ENCODE measurements at regions not wholly inside any gene's neighbourhood (a gene's known extent, or its start where the extent isn't known, plus 50 kb on each side); places are given as distances from the start of the nearest gene placed in this dataset.

GRCh38 chr15:70269991-70270751, 172.5 kb upstream of the TLE3 start:
- FAIRE-seq = no peak

GRCh38 chr15:70269311-70269911, 171.7 kb upstream of the TLE3 start:
- FAIRE-seq = no peak

DNA sequence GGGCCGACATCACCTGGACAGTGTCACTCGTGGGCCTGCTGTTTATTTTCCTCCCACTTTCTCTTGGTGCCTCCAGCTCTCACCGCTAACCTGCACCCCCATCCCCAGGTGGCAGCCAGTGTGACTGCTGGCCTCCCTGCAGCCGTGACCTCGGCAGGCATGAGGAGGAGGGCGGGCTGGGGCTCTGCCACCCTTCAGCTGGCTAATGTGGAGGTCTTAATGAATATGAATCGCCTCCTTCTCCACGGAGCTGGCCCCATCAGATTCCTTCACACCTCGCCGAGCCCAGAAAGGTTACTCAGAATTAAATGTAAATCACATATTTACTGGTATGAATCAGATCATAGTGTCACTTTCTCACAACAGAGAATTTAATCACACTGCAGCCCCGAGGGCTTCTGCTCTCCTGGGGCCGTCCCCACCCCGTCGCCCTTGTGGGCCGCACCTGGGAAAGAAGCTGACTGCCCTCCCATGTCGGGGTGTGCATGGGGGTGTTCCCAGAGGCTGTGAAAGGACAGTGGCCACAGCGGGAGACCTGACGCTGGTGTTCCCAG, 171.1 kb upstream of the TLE3 start:
- FAIRE-seq = no peak

GRCh38 chr15:70267879-70268278, 170.2 kb upstream of the TLE3 start:
- FAIRE-seq = no peak

- FAIRE-seq = no peak
Measured at GRCh38 chr15:70267306-70267705, 169.6 kb upstream of the TLE3 start.

DNA sequence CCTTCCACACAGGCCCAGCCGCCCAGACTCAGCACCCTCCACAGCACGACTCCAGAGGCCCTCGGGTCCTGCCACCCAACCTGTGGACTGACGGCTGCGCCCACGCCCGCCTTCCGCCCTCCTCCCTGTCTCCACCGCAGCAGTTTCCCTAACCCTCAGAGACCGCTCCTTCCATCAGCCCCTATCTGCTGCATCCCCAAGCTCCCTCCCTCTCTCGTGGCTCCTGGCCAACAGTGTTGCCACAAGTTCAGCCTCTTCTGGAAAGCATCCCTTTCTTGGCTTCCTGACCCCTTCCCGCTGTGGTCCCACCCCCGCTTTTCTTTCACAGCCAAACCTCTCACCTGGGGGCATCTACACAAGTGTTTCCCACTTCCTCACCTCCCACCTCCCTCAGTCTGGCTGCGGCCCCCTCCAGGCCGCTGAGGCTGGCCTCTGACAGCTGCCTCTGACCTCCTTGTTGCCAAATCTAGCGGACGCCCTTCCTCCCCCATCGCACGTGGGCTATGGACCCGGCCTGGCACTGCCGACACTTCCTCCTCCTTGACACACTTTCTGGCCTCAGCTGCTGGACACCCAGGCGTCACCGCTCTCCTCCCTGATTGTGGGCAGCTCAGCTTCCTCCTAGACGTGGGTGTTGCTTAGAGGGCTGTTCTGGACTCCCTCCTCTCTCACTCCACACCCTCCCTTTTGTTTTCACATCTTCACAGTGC, 168.8 kb upstream of the TLE3 start:
- FAIRE-seq = no peak

- FAIRE-seq = no peak
Measured at GRCh38 chr15:70265986-70266385, 168.3 kb upstream of the TLE3 start.

DNA sequence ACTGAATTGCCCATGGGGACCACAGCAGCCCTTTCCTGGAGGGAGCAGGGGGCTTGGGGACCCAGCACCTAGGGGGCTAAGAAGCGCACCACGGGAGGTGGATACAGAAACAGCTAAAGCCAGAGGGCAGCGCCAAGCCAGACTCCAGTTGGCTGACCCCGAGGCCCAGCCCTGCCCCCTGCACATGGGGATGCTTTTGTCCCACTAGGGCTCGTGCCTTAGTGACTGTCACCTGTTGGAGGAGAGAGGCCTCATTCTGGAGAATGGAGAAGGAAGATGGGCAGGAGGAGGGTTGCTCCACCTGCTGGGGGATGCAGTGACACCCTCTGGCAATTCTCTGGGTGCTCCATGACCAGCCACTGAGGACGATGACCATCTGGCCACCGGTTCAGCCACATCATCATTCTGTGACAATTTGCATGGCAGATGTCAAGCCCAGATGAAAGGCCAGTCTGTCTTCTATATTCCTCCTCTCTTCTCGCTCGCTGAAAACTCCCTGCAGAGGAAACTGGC, 167.8 kb upstream of the TLE3 start:
- FAIRE-seq = no peak

DNA sequence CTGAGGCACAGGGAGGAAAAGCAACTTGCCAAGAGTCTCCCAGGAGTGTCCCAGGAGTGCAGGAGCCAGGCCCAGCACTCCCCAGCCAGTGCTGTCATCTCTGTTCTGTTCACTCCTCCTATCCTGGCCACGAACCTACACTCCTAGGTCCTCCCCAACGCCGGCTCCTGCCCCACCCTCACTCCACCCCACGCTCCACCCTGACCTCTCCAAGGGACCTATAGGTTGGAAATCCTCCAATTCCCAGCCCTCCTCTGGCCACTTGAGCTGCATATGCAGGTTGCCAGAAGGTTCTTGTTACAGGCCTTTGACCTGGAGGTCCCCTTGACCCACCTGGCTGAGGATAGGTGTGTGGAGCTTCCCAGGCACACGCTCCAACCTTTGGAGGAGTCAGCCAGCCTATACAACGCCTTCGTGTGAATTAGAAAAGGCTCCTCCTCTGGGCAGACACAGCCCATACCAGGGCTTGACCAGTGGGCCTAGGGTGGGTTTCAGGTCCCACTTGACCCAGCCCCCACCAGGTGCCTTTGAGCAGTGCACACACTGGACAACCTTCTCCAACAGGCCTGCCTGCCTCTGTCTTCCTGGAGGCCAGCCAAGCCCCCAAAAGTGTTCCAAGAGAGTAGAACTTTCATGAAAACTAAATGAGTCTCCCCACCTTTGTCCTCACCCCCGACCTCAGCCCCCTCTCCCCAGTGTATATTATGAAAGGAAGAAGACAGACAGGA, 167.2 kb upstream of the TLE3 start:
- FAIRE-seq = no peak

DNA sequence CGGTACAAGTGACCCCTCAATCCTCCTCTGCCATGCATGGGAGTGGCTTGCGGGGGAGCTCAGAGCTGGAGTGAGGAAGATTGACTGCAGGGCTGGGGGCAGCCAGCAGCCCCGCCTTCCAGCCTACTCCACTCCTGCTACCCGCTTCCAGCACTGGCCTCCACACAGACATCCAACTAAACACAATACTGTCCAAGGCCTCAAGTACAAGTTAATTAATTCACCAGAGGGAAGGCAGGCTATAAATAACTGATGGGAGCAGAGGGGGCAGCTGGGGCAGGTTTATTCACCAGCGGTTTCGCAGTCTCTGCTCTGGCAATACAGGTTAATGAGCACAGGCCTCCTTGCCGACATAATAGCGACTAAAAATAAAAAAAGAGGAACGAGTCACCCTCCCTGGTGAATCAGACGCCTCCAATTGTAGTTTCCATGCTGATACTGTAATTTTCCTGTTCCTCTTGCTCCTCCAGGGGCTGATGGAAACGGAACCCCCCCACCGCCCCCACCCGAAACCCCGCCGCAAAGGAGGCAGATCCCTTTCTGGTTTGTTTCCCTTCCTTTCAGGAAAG, 166.4 kb upstream of the TLE3 start:
- no peak for FAIRE-seq

DNA sequence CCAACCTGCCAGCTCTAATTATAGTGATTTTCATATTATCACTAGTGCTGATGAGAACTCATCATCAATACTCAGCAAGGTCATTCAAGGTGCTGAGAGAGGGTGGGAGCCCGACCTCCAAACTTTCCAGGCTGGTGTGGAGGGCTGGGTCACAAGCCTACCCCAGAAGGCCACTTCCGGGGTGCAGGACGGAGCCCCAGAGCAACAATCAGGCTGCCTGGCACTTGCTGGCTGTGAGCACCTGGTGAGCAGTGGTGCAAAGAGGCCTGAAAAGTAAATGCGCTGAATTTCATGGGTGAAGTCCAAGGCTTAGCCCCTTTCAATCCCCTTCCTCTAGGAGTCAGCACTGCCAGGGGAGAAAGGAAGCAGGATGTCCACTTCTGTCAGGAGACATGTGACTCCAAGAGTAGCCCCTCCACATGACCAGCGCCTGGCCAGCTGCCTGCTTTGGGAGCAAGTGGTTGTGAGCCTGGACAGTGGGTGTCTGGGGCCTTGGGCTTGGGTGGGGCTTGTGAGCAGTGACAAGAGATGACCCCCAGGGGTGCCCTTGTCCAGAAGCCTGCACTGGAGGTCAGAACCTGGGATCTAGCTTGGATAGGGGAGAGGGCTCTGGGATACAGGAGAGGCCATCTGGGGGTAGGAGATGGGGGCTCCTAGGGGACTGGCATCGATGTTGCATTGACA, 165.0 kb upstream of the TLE3 start:
- no peak for FAIRE-seq

DNA sequence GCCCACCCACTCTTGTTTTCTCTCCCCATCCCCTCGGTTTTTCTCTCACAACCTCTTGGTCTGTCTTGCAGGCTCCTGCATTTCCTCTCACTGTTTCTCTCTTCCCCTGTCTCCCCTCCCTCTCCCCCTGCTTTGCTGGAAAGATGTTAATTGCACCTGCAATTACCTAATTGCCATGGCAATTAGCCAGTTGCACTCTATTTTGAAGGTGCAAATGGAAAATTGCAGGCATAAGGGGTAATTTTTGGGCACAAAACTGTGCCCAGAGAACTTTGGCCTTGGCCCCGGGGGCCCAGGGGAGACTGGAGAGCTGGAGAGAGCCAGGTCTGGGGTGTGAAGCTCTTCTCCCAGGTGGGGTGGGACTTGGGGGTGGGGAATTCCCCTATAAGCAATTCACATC, 164.5 kb upstream of the TLE3 start:
- no peak for FAIRE-seq

- FAIRE-seq = no peak
Measured at GRCh38 chr15:70261083-70261482, 163.4 kb upstream of the TLE3 start.

- FAIRE-seq = no peak
Measured at GRCh38 chr15:70260580-70260979, 162.9 kb upstream of the TLE3 start.

DNA sequence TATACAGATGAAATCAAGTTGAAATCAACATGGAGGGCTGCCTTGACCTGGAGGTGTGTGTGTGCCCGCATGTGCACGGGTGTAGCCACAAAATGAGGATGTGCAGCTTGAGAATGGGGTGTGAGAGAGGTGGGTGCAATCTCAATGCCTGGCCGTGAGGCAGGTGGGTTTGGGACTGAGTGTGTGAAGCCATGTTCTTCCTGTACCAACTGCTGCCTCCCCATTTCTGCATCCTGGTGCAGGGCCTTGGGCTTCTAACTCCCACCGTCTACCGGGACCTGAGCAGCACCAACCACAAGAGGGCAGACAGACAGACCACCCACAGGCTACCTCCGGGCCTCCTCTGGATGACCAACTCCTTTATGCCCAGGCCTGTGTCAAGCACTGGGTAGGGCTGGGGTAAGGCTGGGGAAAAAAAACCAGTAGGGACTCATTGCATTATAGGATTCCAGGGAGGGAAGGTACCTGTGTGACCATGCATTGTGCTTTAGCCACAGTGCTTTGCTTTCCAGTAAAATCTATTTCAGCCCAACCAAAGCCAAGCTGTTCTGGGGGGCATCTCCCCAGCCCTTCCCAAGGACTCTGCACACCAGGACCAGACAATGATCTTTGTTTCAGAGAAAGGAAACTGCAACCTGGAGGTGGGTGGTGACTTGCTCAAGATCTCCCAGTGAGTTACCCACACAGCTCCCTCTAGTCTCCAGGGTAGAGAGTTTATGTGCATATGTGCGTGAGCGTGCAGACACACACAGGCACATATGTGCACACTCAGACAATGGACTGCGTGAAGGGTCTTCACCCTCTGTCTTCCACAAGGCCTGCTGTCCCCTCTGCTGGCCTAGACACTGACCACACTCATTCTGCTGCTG, 162.2 kb upstream of the TLE3 start:
- FAIRE-seq = no peak

GRCh38 chr15:70259028-70259424, 161.3 kb upstream of the TLE3 start:
- no peak for FAIRE-seq

- FAIRE-seq = no peak
Measured at GRCh38 chr15:70258369-70259027, 160.8 kb upstream of the TLE3 start.

DNA sequence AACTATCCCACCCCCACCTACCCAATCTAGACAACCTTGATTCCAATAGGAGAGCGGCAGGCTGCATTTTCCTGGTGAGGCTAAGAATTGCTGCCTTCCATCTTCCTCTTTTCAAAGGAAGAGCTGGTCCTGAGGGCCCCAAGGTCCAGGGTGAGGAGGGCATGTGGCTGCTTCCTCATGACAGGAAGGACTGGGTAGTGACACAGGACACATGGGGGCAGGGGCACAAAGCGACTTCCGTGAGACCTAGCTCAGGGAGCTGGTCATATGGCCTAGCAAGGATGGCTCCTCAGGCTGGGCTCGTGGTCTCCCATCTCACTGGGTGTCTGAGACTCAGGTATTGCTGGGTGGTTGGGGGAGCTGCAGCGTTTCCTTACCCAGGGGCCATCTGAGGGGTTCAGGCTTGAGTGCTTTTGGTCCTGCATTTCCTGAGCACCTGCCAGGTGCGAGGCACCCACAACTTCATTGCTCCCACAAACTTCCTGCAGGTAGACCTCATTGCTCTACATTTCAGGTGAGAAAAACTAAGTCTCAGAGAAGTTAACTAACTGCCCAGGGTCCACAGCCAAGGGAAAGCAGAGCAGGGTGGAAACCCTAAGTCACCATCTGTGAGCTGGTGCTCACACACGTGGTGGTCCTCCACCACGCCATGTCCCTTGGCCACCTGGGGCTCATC, 160.0 kb upstream of the TLE3 start:
- no peak for FAIRE-seq

DNA sequence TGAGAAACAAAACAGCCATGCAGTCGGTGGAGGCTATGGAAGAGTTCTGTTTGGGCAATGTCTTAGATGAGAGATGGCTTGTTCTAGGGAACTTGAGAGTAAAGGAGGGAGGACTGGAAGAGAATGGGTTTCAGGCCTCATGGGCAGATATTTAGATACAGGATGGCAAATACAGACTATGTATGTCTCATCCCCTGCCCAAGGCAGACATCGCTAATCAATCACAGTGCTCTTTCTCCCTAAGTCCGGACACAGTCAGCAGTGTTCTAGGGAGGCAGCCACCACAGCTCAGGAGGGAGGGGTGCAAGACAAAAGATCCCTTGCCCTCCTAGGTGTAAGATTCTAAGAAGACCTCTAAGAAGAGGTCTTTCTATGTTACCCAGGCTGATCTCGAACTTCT, 159.3 kb upstream of the TLE3 start:
- no peak for FAIRE-seq
